KMS-11 (cell line): ENCODE measurements at regions not wholly inside any gene's neighbourhood (a gene's known extent, or its start where the extent isn't known, plus 50 kb on each side); places are given as distances from the start of the nearest gene placed in this dataset.
"Not testable (repeated sequence)": the region's sequence is repeated elsewhere in the genome, so short reads cannot be mapped to it uniquely, and the experiment has no call there.

ENCODE experiments used
- H2AFZ ChIP-seq: fragments of 200-600 bp; sonication (generic); 2 replicates; pipeline ENCODE4 v1.6.1; 2016; ENCODE audit warnings: antibody characterized with exemption, mixed run types, low read depth
- H3K27ac ChIP-seq: fragments of 200-600 bp; sonication (generic); 2 replicates; pipeline ENCODE4 v1.6.1; 2016; ENCODE audit warnings: mild to moderate bottlenecking, mixed run types
- H3K27me3 ChIP-seq: fragments of 200-600 bp; sonication (generic); 2 replicates; pipeline ENCODE4 v1.6.1; 2017; ENCODE audit warnings: mild to moderate bottlenecking, low read depth, mixed run types, moderate library complexity; ENCODE audit not compliant: insufficient read depth
- H3K36me3 ChIP-seq: fragments of 200-600 bp; sonication (generic); 2 replicates; pipeline ENCODE4 v1.6.1; 2017; ENCODE audit warnings: mild to moderate bottlenecking, mixed run types; ENCODE audit not compliant: insufficient read depth
- H3K4me1 ChIP-seq: fragments of 200-600 bp; sonication (generic); 2 replicates; pipeline ENCODE4 v1.6.1; 2016; ENCODE audit warnings: mild to moderate bottlenecking, low read depth, mixed run types; ENCODE audit not compliant: poor library complexity, severe bottlenecking
- H3K4me2 ChIP-seq: fragments of 200-600 bp; sonication (generic); 2 replicates; pipeline ENCODE4 v1.7.0; 2016; ENCODE audit warnings: mild to moderate bottlenecking, mixed run types
- H3K4me3 ChIP-seq: fragments of 200-600 bp; sonication (generic); IDR thresholded peaks from 2 replicates; pipeline ENCODE4 v1.6.1; 2017; ENCODE audit warnings: low read depth, low read length, mixed read lengths; ENCODE audit not compliant: insufficient read depth
- H3K79me2 ChIP-seq: fragments of 200-600 bp; sonication (generic); 2 replicates; pipeline ENCODE4 v1.6.1; 2016; ENCODE audit warnings: low read depth, mixed run types; ENCODE audit not compliant: insufficient read depth
- H3K9ac ChIP-seq: fragments of 200-600 bp; sonication (generic); 2 replicates; pipeline ENCODE4 v1.6.1; 2016; ENCODE audit warnings: mild to moderate bottlenecking, mixed run types
- H4K20me1 ChIP-seq: fragments of 200-600 bp; sonication (generic); 2 replicates; pipeline ENCODE4 v1.6.1; 2016; ENCODE audit warnings: mild to moderate bottlenecking, mixed run types; ENCODE audit not compliant: insufficient read depth
- CTCF ChIP-seq: fragments of 200-600 bp; sonication (generic); conservative IDR thresholded peaks from 2 replicates; pipeline ENCODE4 v1.6.1; 2017; ENCODE audit warnings: low read depth, mild to moderate bottlenecking, antibody characterized with exemption, low read length, moderate library complexity, mixed read lengths

GRCh38 chr10:43842072-43842471, 193.4 kb upstream of the ZNF32 start:
- no peaks in the 10 kb centered on the region for H3K4me1 ChIP-seq
- H3K79me2 ChIP-seq, result no peaks in the 10 kb centered on the region
- TF ChIP-seq CTCF, result no peak
- H2AFZ ChIP-seq, result no peak overlapping the region
- H3K27ac ChIP-seq, result no peak overlapping the region
- no peaks in the 10 kb centered on the region for H3K36me3 ChIP-seq
- no peaks in the 10 kb centered on the region for H4K20me1 ChIP-seq
- no peak overlapping the region for H3K4me2 ChIP-seq
- no peak overlapping the region for H3K4me3 ChIP-seq
- no peaks in the 10 kb centered on the region for H3K27me3 ChIP-seq
- no peak overlapping the region for H3K9ac ChIP-seq

- H3K4me2 ChIP-seq, result no peak overlapping the region
- no peaks in the 10 kb centered on the region for H4K20me1 ChIP-seq
- H3K27me3 ChIP-seq, result no peaks in the 10 kb centered on the region
- H3K36me3 ChIP-seq, result no peaks in the 10 kb centered on the region
- H2AFZ ChIP-seq, result no peak overlapping the region
- no peak overlapping the region for H3K4me3 ChIP-seq
- H3K79me2 ChIP-seq, result no peaks in the 10 kb centered on the region
- no peaks in the 10 kb centered on the region for H3K4me1 ChIP-seq
- no peak overlapping the region for H3K9ac ChIP-seq
- H3K27ac ChIP-seq, result no peak overlapping the region
- TF ChIP-seq CTCF, result no peak
Measured at GRCh38 chr10:43839973-43840372, 191.3 kb upstream of the ZNF32 start.

GRCh38 chr10:43834751-43835150, 186.1 kb upstream of the ZNF32 start:
- not testable (repeated sequence) for H3K36me3 ChIP-seq, H3K4me2 ChIP-seq, H3K4me3 ChIP-seq, H3K9ac ChIP-seq, H4K20me1 ChIP-seq, H3K4me1 ChIP-seq, H3K27me3 ChIP-seq, H3K79me2 ChIP-seq, H2AFZ ChIP-seq, H3K27ac ChIP-seq

GRCh38 chr10:43827853-43828252, 179.2 kb upstream of the ZNF32 start:
- Histone ChIP-seq H4K20me1 (no peaks in the 10 kb centered on the region), H3K4me3 (no peak overlapping the region), H3K79me2 (no peaks in the 10 kb centered on the region), H3K4me1 (no peaks in the 10 kb centered on the region), H2AFZ (no peak overlapping the region), H3K27me3 (no peaks in the 10 kb centered on the region), H3K9ac (no peak overlapping the region), H3K27ac (no peak overlapping the region), H3K4me2 (no peak overlapping the region), H3K36me3 (no peaks in the 10 kb centered on the region)
- no peak for TF ChIP-seq CTCF

- Histone ChIP-seq H3K9ac (no peak overlapping the region), H3K4me2 (no peak overlapping the region), H3K27ac (no peak overlapping the region), H3K4me3 (no peak overlapping the region), H2AFZ (no peak overlapping the region), H4K20me1 (no peaks in the 10 kb centered on the region), H3K4me1 (no peaks in the 10 kb centered on the region), H3K79me2 (no peaks in the 10 kb centered on the region), H3K27me3 (no peaks in the 10 kb centered on the region), H3K36me3 (no peaks in the 10 kb centered on the region)
- no peak for TF ChIP-seq CTCF
Measured at GRCh38 chr10:43825984-43826383, 177.3 kb upstream of the ZNF32 start.
